SIG-M5 treated with dmso at 0.1 percent for 504 hours (cell line): ENCODE measurements at regions not wholly inside any gene's neighbourhood (a gene's known extent, or its start where the extent isn't known, plus 50 kb on each side); places are given as distances from the start of the nearest gene placed in this dataset.

ENCODE experiments used
- DNase-seq: peaks from one replicate; lab custom pipeline; 2025; ENCODE audit not compliant: unreplicated experiment; lab: John Stamatoyannopoulos, UW

DNA sequence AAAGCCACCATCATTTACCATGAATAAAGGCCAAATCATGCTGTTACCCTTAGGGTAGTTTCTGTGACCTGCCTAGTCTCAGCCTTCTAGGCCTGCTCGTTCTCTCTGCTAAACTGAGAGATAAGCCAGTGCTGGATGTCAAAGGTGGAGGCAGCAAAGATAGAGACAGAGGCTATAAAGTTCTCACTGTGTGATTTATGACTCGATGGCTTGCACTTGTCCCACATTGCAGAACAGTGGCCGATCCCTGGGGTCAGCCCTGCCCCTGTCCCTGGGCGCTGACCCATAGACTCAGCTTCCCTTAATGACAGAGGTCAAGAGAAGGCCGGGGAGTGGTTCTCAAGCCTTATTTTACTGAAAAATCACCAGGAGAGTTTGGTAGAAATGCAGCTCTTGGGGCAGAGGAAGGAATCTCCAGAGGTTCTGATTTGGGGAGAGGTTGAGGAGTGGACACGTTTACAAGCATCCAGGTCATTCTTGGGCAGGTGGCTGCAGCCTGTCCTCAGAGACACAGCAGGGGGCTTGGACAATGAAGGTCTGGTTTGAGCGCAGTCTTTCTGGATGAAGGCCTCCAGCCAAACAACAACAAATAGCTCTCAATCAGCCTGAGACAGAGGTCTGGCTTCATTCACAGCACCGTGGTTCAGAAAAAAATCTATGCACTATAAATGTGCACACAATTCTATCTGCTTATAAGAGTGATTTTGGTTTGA is 143.5 kb downstream of the ACKR3 start:
- no peak for DNase-seq

DNA sequence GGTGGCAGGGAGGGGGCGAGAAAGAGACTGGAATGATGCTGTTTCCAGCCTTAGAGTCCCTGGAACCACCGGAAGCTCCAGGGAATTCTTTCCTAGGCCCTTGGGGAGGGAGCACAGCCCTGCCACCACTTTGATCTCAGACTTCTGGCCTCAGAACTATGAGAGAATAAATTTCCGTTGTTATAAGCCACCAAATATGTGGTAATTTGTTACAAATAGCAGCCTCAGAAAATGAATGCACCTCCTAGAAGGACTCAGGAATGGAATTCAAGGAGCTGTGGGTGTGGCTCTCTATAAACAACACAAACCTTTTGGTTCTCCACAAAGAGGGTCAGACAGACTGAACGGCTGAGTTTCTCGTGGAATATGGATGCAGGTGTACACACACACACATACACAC is 144.5 kb downstream of the ACKR3 start:
- no peak for DNase-seq

DNA sequence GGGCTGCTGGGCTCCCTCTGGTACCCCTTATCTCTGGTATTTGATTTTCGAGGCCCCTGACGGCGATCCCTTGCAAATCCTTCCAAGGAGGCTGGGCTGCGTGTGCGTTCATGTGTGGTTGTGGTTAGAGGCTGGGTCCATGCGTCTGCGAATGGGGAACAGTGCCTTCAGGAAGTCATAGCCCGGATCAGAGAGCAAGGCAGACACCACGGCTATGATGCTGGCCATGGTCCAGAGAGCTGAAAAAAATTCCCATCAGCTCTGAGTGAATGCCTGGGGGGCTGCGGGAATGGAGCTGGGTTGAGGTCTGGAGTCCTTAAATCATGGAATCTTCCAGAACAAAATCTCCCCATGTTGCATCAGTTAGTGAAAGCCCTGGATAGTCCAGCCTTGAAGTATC is 145.5 kb downstream of the ACKR3 start:
- DNase-seq: no peak

DNA sequence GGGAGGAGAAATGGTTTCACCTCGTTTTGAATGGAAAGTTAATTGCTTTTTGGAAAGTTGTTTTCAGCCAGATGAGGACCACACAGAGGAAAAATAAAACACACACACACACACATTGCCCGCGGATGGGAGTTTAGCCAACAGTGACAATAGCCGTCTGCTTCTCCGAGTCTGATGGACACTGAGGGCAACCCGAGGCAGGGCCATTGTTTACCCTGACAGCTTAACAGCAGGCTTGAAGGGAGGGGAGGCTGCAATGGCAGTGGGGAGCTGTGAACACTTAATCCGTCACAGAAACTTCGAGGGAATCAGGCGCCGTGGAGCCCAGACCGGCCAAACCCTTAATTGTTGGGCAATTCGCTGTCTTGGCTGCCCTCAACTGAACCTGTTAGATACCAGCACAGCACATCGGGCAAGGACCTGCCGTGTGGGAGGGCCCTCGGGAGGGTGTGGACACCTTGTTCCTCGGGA is 145.9 kb downstream of the ACKR3 start:
- no peak for DNase-seq

DNA sequence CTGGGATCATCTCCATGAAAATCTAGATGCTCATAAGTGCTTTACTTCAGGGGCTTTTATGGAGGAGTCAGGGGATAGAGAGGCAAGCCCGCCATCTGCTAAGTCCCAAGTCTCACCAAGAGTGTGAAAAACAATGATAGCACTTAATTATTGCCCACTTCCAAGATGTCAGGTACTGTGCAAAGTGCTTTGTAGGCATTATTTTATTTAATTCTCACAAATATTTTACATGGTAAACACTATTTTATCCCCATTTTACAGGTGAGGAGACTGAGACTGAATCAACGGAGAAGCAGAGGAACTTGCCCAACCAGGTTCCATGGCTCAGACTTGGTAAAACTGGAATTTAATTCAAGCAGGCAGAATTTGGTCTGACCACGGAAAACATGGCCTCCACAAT is 147.5 kb downstream of the ACKR3 start:
- no peak for DNase-seq

DNA sequence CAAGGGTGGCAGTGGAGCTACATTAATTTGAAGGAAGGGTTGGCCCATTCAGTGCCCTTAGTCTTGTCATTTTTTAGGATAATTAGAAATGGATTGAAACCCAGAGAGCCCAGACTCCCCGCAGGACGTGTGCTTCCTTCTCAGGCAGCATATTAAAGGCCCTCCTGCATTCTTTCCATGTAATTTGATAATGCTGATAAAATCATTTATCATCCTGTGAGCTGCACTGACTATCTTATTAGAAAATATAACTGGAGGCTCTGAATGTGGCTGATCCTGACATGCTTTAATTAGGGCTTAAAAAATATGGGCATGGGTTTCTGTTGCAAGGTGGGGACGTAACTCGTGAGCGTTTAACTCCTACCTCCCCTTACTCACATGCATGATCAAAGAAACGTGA is 148.1 kb downstream of the ACKR3 start:
- DNase-seq: no peak

DNA sequence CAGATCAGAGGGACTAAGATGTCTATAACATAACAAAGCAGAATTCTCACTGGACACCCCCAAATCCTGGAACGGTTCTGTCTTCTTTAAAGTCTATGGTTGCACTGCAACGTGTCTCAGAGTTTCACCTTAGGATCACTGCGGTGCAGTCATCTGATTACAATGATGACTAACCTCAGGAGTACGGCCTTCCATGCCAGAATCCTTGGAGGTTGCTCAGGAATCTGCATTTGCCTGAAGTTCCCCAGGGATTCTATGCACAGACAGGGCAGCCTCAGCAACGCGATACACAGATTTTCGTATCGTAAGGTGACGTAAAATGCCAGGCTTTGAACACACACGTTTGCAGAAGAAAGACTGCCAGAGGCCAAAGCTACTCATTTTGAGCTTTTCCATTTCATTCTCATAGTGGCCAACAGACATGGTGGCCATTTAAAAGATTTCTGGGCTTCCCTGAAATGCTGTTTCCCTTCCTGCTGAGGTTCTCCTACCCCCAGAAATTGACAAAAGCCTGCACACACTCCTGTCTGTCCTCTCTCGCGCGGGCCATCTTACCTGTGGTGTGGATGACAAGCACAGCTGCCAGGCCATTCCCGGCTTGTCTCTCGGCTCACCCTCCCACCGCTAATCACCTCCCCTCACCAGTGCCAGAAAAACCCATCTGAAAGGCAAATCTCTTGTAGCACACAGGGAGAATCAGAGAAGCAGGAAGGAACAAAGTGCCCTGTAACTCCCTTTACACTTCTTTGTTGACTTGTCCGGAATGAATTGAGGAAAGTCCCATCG is 148.8 kb downstream of the ACKR3 start:
- DNase-seq: no peak

DNA sequence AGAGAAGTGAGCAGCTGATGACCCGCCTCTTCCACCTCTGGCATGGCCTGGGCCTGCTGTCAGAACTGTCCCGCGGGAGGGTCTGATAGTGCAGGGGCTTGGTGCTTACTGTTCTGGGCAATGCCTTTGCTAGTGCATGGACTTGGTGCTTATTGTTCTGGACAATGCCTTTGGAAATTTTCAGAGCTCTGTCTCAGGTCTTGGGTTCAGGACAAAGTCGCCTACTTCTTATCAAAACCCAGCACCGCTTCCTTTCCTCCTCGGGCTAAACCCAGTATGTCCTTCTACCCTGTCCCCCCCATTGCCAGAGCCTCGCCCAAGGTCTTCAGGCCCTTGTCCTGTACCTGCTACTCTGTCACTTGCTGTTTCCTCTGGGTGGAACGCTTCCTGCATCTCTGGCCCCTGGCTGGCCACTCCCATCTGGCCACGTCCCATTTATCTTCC is 149.6 kb downstream of the ACKR3 start:
- no peak for DNase-seq

DNA sequence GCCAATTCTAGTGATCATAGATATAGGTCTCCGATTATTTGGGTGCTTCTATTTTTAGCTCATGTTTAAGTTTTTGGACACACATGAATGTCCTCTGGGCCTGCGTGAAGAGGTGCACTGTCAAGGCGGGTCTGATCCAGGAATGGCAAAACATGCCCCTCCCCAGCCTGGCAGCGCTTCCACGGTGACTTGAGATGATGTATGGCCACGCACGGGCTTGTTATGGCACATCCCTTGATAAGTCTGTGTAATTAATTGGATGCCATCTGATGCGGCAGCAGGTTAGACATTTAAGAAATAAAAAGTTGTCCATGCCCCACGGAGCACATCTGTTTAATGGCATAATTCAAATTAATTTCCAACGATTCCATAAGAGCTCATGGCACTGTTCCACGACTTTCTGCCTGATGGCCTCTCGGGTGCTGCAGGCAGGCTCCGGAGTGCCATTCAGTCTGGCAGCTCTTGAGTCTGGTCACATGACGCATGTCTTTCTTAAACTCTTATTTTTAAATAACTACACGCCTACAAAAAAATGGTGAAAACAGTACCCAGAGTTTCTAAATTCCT is 151.4 kb downstream of the ACKR3 start:
- no peak for DNase-seq

DNA sequence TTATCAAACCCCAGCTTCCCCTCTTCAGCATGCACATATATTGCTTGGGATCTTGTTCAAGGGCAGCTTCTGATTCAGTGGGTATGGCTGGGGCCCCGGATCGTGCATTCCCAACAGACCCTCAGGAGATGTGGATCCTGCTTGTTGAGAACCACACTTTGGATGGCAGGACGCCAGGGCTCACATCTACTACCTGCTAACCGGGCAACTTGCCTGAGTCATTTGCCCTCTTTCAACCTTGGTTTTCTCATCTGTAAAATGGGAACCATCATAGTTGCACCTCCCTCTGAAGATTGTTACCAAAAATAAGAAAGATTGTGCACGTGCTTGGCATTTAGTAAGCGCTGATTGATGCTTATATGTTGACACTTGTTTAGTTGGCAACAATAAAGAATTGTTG is 154.6 kb downstream of the ACKR3 start:
- no peak for DNase-seq

DNA sequence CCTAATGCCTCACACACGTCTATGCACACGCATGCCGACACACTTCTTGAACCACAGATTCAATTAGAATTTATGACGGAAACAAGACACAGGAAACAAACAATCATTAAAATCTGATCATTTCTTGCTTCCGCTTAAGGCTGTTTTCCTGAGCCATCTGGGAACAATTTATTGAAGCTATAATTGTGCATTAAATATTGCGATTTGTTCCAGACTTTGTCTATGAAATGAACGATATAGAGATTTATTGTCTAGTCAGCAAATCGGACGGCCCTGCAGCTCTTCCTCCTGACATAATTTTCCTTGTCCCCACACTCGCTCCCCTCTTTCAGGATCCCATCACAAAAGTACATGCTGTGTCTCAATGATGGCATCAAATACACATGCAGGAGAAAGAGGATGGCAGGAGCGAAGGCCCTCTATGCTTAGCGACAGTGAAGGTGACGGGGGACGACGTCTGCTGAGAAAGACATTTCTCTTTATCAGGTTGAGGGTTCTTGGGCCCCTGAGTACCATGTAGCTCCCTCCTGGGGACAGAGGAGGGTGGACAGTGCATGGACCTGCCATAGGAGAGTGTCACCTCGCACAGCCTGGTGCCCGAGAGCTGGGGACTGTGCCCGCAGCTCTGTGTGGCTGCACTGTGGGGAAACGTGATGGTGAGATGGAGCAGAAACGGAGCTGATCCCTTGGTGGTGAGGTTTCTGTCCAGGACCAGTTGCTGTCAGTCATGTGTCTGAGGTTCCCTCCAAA is 157.3 kb downstream of the ACKR3 start:
- no peak for DNase-seq

DNA sequence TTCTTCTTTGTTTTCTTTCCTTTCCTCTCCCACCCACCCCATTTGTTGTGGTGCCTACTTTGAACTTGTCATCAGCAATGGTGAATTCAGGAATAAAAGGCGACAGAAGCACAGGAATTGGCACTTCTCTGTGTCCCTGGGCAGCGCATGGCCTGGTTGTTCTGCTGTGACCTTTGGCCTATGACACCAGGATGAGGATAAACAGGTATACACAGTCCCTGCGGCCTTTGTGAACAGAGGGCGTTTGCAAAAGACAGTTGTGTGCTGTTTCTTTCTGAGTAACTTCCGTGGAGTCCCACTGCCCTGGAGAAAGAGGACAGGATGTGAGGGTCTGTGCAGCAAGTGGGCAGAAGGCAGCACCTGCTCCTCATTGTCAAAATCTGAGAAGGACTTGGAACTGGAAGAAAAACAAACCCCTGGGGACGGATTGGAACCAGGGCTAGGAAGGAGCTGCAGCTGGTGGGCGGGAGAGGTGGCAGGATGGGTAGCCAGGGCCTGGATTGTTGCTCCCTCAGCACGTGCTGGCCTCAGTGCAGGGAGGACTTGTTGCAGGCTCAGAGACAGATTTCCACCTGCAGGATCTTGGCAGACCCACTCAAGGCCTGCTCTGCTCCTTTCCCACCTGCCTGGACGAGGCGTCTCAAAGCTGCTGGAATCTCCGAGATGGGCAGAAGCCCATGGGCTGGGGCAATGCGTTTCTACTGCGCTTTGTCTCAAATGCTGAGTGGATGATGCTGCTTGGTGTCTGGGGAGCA is 159.5 kb downstream of the ACKR3 start:
- DNase-seq: no peak

DNA sequence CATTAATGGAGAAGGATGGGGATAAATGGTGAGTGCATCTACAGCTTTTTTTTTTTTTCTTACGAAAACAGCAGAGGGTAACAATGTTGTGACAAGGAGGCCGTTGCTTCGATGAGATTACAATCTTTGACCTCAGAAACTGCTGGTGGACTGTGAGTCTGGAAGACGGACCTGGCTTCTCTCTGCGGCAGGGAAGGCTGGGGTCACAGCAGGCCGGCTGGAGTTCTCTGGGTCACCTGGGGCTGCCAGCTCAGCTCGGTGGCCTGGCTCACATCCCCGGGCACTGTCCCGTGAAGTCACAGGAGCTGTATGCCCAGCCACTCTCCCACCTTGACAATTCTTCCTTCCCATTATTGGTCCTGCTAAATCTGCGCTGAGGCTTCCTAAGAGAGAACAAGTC is 160.8 kb downstream of the ACKR3 start:
- DNase-seq: no peak

DNA sequence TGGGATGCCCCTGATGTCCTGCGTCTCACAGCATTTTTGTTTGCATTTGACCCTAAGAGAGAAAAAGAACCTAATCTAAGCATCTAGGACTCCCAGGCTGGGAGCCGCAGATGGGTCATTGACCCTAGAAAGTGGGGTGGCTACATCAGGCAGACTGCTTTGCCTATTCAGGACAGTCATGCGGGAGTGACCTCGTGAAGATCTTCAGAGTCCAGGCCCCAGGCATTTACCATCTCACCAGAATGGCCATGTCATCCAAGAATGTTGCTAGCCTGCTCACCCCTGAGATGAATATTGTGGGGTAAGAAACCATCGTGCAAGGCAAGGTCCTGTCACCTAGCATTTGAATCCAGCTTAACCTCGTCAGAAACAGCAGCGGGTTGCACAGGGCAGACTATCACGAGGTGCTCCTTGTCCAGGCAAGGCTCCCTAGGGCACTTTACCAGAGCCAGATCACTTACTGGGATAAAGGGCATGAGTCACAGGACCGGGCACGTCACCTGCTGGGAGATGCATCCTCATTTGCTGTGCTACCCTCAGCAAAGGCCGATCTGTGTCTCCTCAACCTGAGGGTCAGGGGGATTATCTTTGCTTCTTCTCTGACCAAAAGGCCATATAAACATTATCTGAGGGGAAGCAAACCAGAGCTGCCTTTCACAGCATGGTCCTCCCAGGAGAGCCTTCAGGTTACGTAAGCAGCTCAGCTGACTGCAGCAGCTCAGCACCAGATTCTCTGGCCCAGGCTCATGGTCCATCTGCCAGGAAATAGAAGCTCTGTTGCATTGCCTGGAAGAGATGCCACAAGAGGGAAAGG is 162.3 kb downstream of the ACKR3 start:
- peak; percentile 39 for DNase-seq

DNA sequence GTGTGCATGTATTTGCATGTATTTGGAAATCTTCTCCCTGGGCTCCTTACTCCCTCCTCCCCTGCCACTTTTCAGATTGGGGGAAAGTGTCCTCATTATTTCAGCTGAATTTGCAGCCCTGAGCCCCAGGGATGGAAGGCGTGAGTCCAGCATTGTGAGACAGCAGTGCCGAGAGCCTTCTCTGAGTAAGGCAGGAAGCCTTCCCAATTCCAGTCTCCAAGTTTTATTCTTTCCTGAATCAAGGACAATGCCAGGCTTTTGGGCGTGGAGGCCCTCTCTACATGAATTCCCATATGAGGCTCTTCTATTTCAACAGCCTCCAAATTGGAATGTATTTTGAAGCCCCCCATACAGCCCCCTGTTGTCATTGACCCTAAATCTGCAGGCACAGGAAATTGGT is 163.5 kb downstream of the ACKR3 start:
- no peak for DNase-seq

DNA sequence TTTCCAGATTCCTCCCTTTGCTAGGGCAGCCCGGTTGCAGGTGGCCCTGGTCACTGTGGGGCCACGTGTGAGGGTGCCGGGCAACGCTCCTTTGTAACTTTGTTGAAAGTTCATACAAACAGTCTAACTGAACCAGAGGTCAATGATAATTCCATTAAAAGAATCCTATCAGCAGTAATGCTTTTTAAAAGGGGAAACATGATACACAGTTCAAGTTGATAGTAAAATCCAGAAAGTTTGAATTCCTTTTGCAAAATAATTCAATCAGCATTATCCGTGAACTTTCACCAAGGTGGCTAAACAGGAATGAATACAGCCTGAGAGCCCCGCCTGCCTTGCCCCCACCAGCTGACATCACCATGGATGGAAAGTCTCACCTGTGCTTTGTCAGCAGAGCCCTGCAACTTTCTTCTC is 166.2 kb downstream of the ACKR3 start:
- DNase-seq: no peak

DNA sequence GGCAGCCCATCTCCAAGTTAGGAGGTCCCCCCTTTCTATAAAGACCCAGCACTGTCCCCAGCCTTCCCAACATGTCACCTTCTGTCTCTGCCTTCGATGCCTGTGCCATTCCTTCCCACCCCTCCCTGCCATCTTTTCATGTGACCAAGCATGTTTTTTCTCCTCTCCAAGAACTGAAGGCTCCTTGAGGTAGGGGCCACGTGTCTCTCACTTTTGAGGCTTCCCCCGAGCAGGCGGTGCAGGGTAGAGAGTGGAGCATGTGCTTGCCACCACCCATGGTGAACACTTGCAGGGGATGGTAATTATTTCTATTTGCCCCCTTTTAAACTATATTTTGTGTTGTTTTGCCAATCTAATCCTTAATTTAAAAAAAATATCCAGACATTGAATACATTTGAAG is 168.4 kb downstream of the ACKR3 start:
- DNase-seq: no peak

DNA sequence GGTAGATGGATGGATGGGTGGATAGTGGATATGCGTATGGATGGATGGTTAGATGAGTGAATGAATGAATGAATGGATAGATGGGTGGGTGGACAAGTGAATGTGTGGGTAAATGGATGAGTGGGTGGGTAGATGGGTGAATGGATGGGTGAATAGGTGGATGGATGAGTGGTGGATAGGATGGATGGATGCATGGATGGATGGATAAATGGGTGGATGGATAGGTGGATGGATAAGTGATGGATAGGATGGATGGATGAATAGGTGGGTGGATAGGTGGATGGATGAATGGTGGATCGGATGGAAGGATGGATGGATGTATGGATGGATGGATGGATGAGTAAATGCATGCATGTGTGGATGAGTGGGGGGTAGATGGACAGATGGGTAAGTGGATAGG is 169.3 kb downstream of the ACKR3 start:
- DNase-seq: no peak

DNA sequence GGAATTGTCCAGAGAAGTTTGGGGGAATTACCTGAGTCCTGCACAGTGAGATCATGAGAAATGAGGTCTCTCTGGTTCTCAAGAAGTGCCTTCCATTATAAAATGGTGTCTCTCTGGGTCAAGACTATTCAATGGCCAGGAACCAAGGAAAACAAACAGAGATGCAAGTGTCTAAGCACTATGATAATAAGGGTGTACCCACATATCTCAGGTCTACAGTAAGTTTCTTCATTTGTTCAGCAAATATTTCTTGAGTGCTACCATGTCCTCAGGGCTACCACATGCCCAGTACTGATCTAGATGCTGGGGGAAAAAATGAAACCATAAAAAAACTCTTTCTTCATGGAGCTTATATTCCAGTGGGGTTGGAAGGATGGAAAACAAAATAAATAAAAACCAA is 170.0 kb downstream of the ACKR3 start:
- DNase-seq: no peak

DNA sequence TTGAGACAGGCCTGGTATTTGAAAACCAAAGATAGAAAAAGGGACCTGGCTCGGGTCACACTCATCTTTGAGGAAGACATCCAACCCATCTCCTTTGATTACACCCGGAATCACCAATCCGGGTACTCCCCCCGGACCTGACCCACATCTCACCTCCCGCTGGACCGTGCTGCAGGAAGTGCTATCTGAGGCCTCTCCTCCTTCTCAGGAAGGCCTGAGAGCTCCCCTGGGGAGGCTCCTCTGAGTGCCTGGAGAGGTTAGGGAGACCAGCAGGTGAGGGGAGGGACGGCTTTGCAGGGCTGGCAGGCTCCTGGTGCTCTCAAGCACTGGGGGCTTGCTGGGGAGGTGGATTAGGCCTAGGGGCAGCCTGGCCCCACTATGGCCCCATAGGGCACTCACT is 170.9 kb downstream of the ACKR3 start:
- no peak for DNase-seq
